LoVo (cell line): ENCODE measurements at regions not wholly inside any gene's neighbourhood (a gene's known extent, or its start where the extent isn't known, plus 50 kb on each side); places are given as distances from the start of the nearest gene placed in this dataset.

Experiments used
- DNase-seq: peaks from one replicate; pipeline ENCODE4 v3.0.0-alpha.2; 2016; ENCODE audit warnings: low spot score

- no peak for DNase-seq
These were observed 109.6 kb upstream of the MOCS2 start for GRCh38 chr5:53219174-53219573.

GRCh38 chr5:53219610-53220009, 110.1 kb upstream of the MOCS2 start:
- no peak for DNase-seq

GRCh38 chr5:53233645-53234405, 124.3 kb upstream of the MOCS2 start:
- DNase-seq, result no peak

GRCh38 chr5:53236683-53237082, 127.1 kb upstream of the MOCS2 start:
- DNase-seq, result no peak

GRCh38 chr5:53237876-53238275, 128.3 kb upstream of the MOCS2 start:
- no peak for DNase-seq

GRCh38 chr5:53239301-53239990, 129.9 kb upstream of the MOCS2 start:
- no peak for DNase-seq

- no peak for DNase-seq
These were observed 131.1 kb upstream of the MOCS2 start for GRCh38 chr5:53240661-53241060.

- no peak for DNase-seq
These were observed 132.0 kb upstream of the MOCS2 start for GRCh38 chr5:53241572-53241971.

GRCh38 chr5:53243403-53243802, 133.8 kb upstream of the MOCS2 start:
- no peak for DNase-seq

GRCh38 chr5:53246042-53246836, 136.7 kb upstream of the MOCS2 start:
- DNase-seq, result no peak

GRCh38 chr5:53249529-53250200, 140.1 kb upstream of the MOCS2 start:
- peak; percentile 9 for DNase-seq

- DNase-seq, result no peak
These were observed 140.6 kb upstream of the MOCS2 start for GRCh38 chr5:53250201-53250550.

- DNase-seq, result no peak
These were observed 143.9 kb upstream of the MOCS2 start for GRCh38 chr5:53253421-53253871.

GRCh38 chr5:53256746-53257145, 147.2 kb upstream of the MOCS2 start:
- DNase-seq, result no peak

GRCh38 chr5:53257806-53258373, 148.3 kb upstream of the MOCS2 start:
- DNase-seq, result no peak

GRCh38 chr5:53259176-53259575, 149.6 kb upstream of the MOCS2 start:
- no peak for DNase-seq

- DNase-seq, result no peak
These were observed 150.9 kb upstream of the MOCS2 start for GRCh38 chr5:53260446-53260845.

- DNase-seq, result no peak
These were observed 151.7 kb upstream of the MOCS2 start for GRCh38 chr5:53261245-53261644.

- DNase-seq, result no peak
These were observed 152.9 kb upstream of the MOCS2 start for GRCh38 chr5:53262348-53262970.

- no peak for DNase-seq
These were observed 153.6 kb upstream of the MOCS2 start for GRCh38 chr5:53263151-53263550.

GRCh38 chr5:53265043-53265442, 155.5 kb upstream of the MOCS2 start:
- no peak for DNase-seq
